ENCODE measurements at regions not wholly inside any gene's neighbourhood (a gene's known extent, or its start where the extent isn't known, plus 50 kb on each side); places are given as distances from the start of the nearest gene placed in this dataset.

GRCh38 chr11:71186806-71187205 lies 65.6 kb downstream of the SHANK2 start:
- TF ChIP-seq CTCF (IDR thresholded peaks at IDR 0.05; ENCODE audit: extremely low read depth in 1 of 2, insufficient read depth in 1 of 2, low read depth in 1 of 2, low read length in 2 of 2): no peak
- TF ChIP-seq POLR2A (IDR thresholded peaks at IDR 0.05; ENCODE audit: low read depth, low read length): no peak
- no peak for TF ChIP-seq POLR2AphosphoS5 (IDR thresholded peaks at IDR 0.05; ENCODE audit: insufficient read depth, low read depth, low read length)
- no peak for TF ChIP-seq GATA2 (IDR thresholded peaks at IDR 0.05; ENCODE audit: insufficient read depth, insufficient read length, low read depth, low read length)
- TF ChIP-seq EZH2 (IDR thresholded peaks at IDR 0.05; ENCODE audit: borderline replicate concordance, low read depth, low read length, severe bottlenecking): no peak
- TF ChIP-seq, protein P1, sequence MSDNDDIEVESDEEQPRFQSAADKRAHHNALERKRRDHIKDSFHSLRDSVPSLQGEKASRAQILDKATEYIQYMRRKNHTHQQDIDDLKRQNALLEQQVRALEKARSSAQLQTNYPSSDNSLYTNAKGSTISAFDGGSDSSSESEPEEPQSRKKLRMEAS (IDR thresholded peaks at IDR 0.05; ENCODE audit: insufficient read depth, insufficient read length): no peak
- TF ChIP-seq MYC (IDR thresholded peaks at IDR 0.05; ENCODE audit: low read depth, low read length): no peak
- no peak for TF ChIP-seq FOS (IDR thresholded peaks at IDR 0.05; ENCODE audit: borderline replicate concordance, insufficient read depth, low read length)

Data from endothelial cell of umbilical vein (primary cell).